K562 (cell line): ENCODE measurements at regions not wholly inside any gene's neighbourhood (a gene's known extent, or its start where the extent isn't known, plus 50 kb on each side); places are given as distances from the start of the nearest gene placed in this dataset.

Source experiments
- CHAMP1 ChIP-seq: fragments of 450-650 bp; IDR thresholded peaks from 2 replicates; pipeline ENCODE4 v1.6.1; 2016; ENCODE audit warnings: mild to moderate bottlenecking
- EP300 ChIP-seq: IDR thresholded peaks from 2 replicates; pipeline ENCODE4 v1.6.1; 2012; ENCODE audit warnings: low read length, improper control_type of control experiment
- EZH2 ChIP-seq: IDR thresholded peaks from 2 replicates; pipeline ENCODE4 v1.6.1; 2012; ENCODE audit warnings: low read depth, mild to moderate bottlenecking, inconsistent platforms, low read length, borderline replicate concordance
- MAFK ChIP-seq: IDR thresholded peaks from 2 replicates; pipeline ENCODE4 v1.6.1; 2011; ENCODE audit warnings: low read length, improper control_type of control experiment
- NCOA2 ChIP-seq, 2 experiments: fragments of 450-650 bp; IDR thresholded peaks; 2 replicates each; pipeline ENCODE4 v1.6.1; 2018; ENCODE audit warnings: mild to moderate bottlenecking in 2 of 2, moderate library complexity in 1 of 2; ENCODE audit not compliant: partially characterized antibody in 2 of 2
- POLR2A ChIP-seq: fragments of 450-650 bp; conservative IDR thresholded peaks from 2 replicates; pipeline ENCODE4 v1.6.1; 2016
- SIX5 ChIP-seq, 2 experiments: IDR thresholded peaks; 2 replicates each; pipeline ENCODE4 v1.6.1; 2011; ENCODE audit warnings: low read length in 2 of 2, borderline replicate concordance in 1 of 2, low read depth in 1 of 2, mild to moderate bottlenecking in 1 of 2, moderate library complexity in 1 of 2; ENCODE audit not compliant: insufficient read depth in 1 of 2
- TAF7 ChIP-seq: fragments of 450-650 bp; IDR thresholded peaks from 2 replicates; pipeline ENCODE4 v1.6.1; 2016; ENCODE audit warnings: missing genetic modification characterization, missing compliant biosample characterization
- UBTF ChIP-seq, 2 experiments: IDR thresholded peaks; 2 replicates each; pipeline ENCODE4 v1.6.1; 2012; ENCODE audit warnings: improper control_type of control experiment in 2 of 2, low read depth in 2 of 2, low read length in 2 of 2, borderline replicate concordance in 1 of 2
- ZNF121 ChIP-seq: sonication (generic); formaldehyde crosslinking; conservative IDR thresholded peaks from 2 replicates; pipeline ENCODE4 v1.8.0; 2022; ENCODE audit warnings: missing genetic modification reagents
- TF ChIP-seq, protein P1 (sequence below): sonication (generic); formaldehyde crosslinking; IDR thresholded peaks from 2 replicates; pipeline ENCODE4 v1.5.0; 2020; ENCODE audit warnings: missing genetic modification reagents
- TF ChIP-seq, protein P2 (sequence below): fragments of 250-450 bp; sonication (Bioruptor Pico); IDR thresholded peaks from 2 replicates; pipeline ENCODE4 v1.4.0; 2020; ENCODE audit warnings: mild to moderate bottlenecking, moderate library complexity
- TF ChIP-seq, protein P3 (sequence below): sonication (generic); formaldehyde crosslinking; IDR thresholded peaks from 2 replicates; pipeline ENCODE4 v1.8.1; 2023; ENCODE audit warnings: mild to moderate bottlenecking, missing genetic modification reagents

GRCh38 chr15:31470756-31471155 is 144.1 kb downstream of the KLF13 start:
- TF ChIP-seq TAF7 (tag) (no peak), POLR2A (no peak), EP300 (no peak), UBTF (IDR thresholded peaks at IDR 0.05; ENCODE audit: borderline replicate concordance in 1 of 2, low read depth in 2 of 2, low read length in 2 of 2) (no peak), NCOA2 (IDR thresholded peaks at IDR 0.05; ENCODE audit: partially characterized antibody in 2 of 2) (no peak), CHAMP1 (no peak), MAFK (no peak), SIX5 (IDR thresholded peaks at IDR 0.05; ENCODE audit: borderline replicate concordance in 1 of 2, insufficient read depth in 1 of 2, low read depth in 1 of 2, low read length in 2 of 2) (no peak), EZH2 (no peak), ZNF121 (CRISPR knock-in tag) (no peak)
- TF ChIP-seq, protein P1, sequence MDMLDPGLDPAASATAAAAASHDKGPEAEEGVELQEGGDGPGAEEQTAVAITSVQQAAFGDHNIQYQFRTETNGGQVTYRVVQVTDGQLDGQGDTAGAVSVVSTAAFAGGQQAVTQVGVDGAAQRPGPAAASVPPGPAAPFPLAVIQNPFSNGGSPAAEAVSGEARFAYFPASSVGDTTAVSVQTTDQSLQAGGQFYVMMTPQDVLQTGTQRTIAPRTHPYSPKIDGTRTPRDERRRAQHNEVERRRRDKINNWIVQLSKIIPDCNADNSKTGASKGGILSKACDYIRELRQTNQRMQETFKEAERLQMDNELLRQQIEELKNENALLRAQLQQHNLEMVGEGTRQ, result no peak
- TF ChIP-seq, protein P2, sequence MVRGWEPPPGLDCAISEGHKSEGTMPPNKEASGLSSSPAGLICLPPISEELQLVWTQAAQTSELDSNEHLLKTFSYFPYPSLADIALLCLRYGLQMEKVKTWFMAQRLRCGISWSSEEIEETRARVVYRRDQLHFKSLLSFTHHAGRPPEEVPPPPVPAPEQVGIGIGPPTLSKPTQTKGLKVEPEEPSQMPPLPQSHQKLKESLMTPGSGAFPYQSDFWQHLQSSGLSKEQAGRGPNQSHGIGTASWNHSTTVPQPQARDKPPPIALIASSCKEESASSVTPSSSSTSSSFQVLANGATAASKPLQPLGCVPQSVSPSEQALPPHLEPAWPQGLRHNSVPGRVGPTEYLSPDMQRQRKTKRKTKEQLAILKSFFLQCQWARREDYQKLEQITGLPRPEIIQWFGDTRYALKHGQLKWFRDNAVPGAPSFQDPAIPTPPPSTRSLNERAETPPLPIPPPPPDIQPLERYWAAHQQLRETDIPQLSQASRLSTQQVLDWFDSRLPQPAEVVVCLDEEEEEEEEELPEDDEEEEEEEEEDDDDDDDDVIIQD (CRISPR knock-in tag), result no peak
- TF ChIP-seq, protein P3, sequence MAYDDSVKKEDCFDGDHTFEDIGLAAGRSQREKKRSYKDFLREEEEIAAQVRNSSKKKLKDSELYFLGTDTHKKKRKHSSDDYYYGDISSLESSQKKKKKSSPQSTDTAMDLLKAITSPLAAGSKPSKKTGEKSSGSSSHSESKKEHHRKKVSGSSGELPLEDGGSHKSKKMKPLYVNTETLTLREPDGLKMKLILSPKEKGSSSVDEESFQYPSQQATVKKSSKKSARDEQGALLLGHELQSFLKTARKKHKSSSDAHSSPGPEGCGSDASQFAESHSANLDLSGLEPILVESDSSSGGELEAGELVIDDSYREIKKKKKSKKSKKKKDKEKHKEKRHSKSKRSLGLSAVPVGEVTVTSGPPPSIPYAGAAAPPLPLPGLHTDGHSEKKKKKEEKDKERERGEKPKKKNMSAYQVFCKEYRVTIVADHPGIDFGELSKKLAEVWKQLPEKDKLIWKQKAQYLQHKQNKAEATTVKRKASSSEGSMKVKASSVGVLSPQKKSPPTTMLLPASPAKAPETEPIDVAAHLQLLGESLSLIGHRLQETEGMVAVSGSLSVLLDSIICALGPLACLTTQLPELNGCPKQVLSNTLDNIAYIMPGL (CRISPR knock-in tag), result no peak
